ENCODE measurements at regions not wholly inside any gene's neighbourhood (a gene's known extent, or its start where the extent isn't known, plus 50 kb on each side); places are given as distances from the start of the nearest gene placed in this dataset.
A peak's percentile ranks its signal among the peaks of the same experiment; 100 is the strongest.

- peak; percentile 68 for DNase-seq (ENCODE audit: unreplicated experiment)
- ChIA-PET POLR2A (interaction anchor here (0.7 kb wide), 1 partner anchor 328 kb away, joined by 3 read pairs; no protein-coding TSS in a partner anchor), CTCF (interaction anchor here (0.6 to 1.0 kb wide), 2 partner anchors 20 to 26 kb away, joined by 3 read pairs; no protein-coding TSS in a partner anchor)
- H3K27me3 Mint-ChIP-seq (ENCODE audit: insufficient read depth, unreplicated experiment) = no peaks in the 10 kb centered on the region
- H3K36me3 Mint-ChIP-seq (ENCODE audit: insufficient read depth, unreplicated experiment) = no peaks in the 10 kb centered on the region
- peak overlapping the region; percentile 26 for H3K4me3 Mint-ChIP-seq (ENCODE audit: unreplicated experiment)
- peaks cover 17% of the 10 kb centered on the region for H3K4me1 Mint-ChIP-seq (ENCODE audit: insufficient read depth, unreplicated experiment)
- peak overlapping the region; percentile 68 for H3K27ac Mint-ChIP-seq (ENCODE audit: low read depth, unreplicated experiment)
- TF ChIP-seq CTCF (IDR thresholded peaks at IDR 0.05; ENCODE audit: unreplicated experiment) = no peak
- BruUV-seq (replicated peaks) = no TSS peak
- intact Hi-C loops (cut with micrococcal nuclease) = no loop called here
- peaks cover 8% of the 10 kb centered on the region for H3K9me3 Mint-ChIP-seq (ENCODE audit: unreplicated experiment)
Measured at GRCh38 chr4:34731070-34731469, 1513.2 kb downstream of the ARAP2 start.

GRCh38 chr4:34732176-34732950 is 1512.0 kb downstream of the ARAP2 start:
- no peaks in the 10 kb centered on the region for H3K27me3 Mint-ChIP-seq (ENCODE audit: insufficient read depth, unreplicated experiment)
- H3K36me3 Mint-ChIP-seq (ENCODE audit: insufficient read depth, unreplicated experiment) = no peaks in the 10 kb centered on the region
- ChIA-PET CTCF (no interaction called here), POLR2A (no interaction called here)
- H3K27ac Mint-ChIP-seq (ENCODE audit: low read depth, unreplicated experiment) = peak overlapping the region; percentile 4
- peaks cover 8% of the 10 kb centered on the region for H3K9me3 Mint-ChIP-seq (ENCODE audit: unreplicated experiment)
- intact Hi-C loops (cut with micrococcal nuclease) = no loop called here
- no TSS peak for BruUV-seq (replicated peaks)
- peaks cover 17% of the 10 kb centered on the region for H3K4me1 Mint-ChIP-seq (ENCODE audit: insufficient read depth, unreplicated experiment)
- DNase-seq (ENCODE audit: unreplicated experiment) = no peak
- no peak for TF ChIP-seq CTCF (IDR thresholded peaks at IDR 0.05; ENCODE audit: unreplicated experiment)
- H3K4me3 Mint-ChIP-seq (ENCODE audit: unreplicated experiment) = no peak overlapping the region

DNA sequence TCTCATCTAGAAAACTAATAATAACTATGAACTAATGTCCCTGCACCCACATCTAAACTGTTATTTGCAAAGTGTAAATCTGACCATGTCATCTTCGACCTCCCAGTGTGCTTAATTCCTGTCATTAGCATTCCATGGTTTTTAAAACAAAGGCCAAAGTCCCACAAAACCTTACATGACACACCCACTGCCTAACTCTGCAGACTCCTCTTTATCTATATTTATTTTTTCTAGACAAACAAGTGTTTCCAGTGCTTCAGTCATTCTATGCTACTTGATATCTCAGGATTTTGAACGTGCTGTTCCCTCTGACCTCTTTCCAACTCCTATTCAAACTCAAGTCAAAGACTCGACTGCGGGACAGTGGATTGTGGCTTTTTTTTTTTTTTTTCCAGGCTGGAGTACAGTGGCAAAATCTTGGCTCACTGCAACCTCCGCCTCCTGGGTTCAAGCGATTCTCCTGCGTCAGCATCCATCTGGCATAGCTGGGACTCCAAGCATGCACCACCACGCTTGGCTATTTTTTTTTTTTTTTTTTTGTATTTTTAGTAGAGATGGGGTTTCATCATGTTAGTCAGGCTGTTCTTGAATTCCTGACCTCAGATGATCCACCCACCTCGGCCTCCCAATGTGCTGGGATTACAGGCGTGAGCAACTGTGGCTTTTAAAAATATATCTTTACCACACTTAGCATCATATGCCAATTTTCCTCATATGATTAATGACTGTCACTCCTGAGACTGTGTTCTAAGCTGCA is 1511.0 kb downstream of the ARAP2 start:
- ChIA-PET POLR2A (no interaction called here), CTCF (interaction anchor here (0.6 to 0.7 kb wide), 2 partner anchors 13 to 238 kb away, joined by 3 to 4 read pairs; no protein-coding TSS in a partner anchor)
- peak overlapping the region; percentile 4 for H3K27ac Mint-ChIP-seq (ENCODE audit: low read depth, unreplicated experiment)
- H3K36me3 Mint-ChIP-seq (ENCODE audit: insufficient read depth, unreplicated experiment) = no peaks in the 10 kb centered on the region
- intact Hi-C loops (cut with micrococcal nuclease) = no loop called here
- H3K9me3 Mint-ChIP-seq (ENCODE audit: unreplicated experiment) = peaks cover 6% of the 10 kb centered on the region
- DNase-seq (ENCODE audit: unreplicated experiment) = no peak
- no TSS peak for BruUV-seq (replicated peaks)
- no peak for TF ChIP-seq CTCF (IDR thresholded peaks at IDR 0.05; ENCODE audit: unreplicated experiment)
- peaks cover 14% of the 10 kb centered on the region for H3K4me1 Mint-ChIP-seq (ENCODE audit: insufficient read depth, unreplicated experiment)
- H3K27me3 Mint-ChIP-seq (ENCODE audit: insufficient read depth, unreplicated experiment) = no peaks in the 10 kb centered on the region
- H3K4me3 Mint-ChIP-seq (ENCODE audit: unreplicated experiment) = no peak overlapping the region

DNA sequence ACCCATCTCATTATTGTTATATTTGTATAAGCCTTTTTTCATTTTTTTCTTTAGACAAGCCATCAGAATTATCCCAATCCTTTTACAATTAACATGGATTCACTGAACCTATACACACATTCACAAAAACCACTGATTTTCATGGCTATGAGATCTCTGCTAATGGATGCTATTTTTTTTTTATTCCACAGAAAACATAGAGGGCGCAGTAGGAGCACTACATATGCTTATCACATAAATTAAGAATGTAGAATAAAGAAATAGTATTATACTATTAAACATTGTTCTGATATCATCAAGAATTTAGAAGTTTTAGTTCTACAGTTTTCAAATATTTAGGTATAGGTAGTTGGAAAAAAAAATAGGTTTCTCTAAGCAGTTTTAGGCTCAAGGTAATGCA is 1477.4 kb downstream of the ARAP2 start:
- Mint-ChIP-seq H3K9me3 (ENCODE audit: unreplicated experiment) (no peaks in the 10 kb centered on the region), H3K27ac (ENCODE audit: low read depth, unreplicated experiment) (no peak overlapping the region), H3K4me1 (ENCODE audit: insufficient read depth, unreplicated experiment) (no peaks in the 10 kb centered on the region), H3K4me3 (ENCODE audit: unreplicated experiment) (no peak overlapping the region), H3K36me3 (ENCODE audit: insufficient read depth, unreplicated experiment) (no peaks in the 10 kb centered on the region), H3K27me3 (ENCODE audit: insufficient read depth, unreplicated experiment) (no peaks in the 10 kb centered on the region)
- CTCF ChIA-PET = interaction anchor here (0.6 to 0.8 kb wide), 5 partner anchors 10 to 933 kb away, joined by 3 to 5 read pairs (median 4); no protein-coding TSS in a partner anchor
- no peak for DNase-seq (ENCODE audit: unreplicated experiment)
- intact Hi-C loops (cut with micrococcal nuclease) = no loop called here
- no peak for TF ChIP-seq CTCF (IDR thresholded peaks at IDR 0.05; ENCODE audit: unreplicated experiment)
- POLR2A ChIA-PET = no interaction called here
- BruUV-seq (replicated peaks) = no TSS peak

Data from MCF 10A (cell line).